ENCODE measurements at regions not wholly inside any gene's neighbourhood (a gene's known extent, or its start where the extent isn't known, plus 50 kb on each side); places are given as distances from the start of the nearest gene placed in this dataset.

DNA sequence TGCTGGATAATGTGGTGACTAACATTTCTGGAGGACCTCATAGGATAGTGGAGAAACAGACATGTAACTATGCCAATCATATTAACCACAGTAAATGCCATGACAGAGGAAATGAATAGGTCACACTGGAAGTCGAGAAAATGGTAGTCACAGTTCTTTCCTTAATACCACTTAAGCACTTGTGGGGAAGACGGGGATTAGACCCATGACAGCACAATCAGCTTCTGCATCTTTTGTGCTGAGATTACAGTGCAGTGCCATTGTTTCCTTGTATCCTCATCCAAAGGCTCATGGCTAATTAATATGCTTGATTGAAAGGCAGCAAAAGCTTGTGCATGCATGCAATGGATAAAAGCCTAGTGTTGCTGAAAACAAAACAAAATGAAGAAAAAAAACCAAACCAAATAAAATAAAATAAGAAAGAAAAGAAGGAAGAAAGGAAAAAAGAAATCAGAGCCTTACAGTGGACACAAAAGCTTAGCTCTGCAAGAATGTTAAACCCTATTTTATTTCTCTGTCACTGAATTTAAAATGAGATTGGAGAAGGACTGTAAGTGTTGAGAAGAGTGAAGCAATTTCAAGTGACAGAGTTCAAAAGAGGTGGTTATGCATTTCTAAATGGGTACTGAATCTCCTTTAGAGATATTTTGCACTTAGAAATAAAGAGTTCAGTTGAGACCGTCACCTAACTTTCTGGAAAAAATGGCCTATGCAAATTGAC lies 1011.9 kb downstream of the CDH8 start:
- TF ChIP-seq, protein P1, sequence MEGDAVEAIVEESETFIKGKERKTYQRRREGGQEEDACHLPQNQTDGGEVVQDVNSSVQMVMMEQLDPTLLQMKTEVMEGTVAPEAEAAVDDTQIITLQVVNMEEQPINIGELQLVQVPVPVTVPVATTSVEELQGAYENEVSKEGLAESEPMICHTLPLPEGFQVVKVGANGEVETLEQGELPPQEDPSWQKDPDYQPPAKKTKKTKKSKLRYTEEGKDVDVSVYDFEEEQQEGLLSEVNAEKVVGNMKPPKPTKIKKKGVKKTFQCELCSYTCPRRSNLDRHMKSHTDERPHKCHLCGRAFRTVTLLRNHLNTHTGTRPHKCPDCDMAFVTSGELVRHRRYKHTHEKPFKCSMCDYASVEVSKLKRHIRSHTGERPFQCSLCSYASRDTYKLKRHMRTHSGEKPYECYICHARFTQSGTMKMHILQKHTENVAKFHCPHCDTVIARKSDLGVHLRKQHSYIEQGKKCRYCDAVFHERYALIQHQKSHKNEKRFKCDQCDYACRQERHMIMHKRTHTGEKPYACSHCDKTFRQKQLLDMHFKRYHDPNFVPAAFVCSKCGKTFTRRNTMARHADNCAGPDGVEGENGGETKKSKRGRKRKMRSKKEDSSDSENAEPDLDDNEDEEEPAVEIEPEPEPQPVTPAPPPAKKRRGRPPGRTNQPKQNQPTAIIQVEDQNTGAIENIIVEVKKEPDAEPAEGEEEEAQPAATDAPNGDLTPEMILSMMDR (IDR thresholded peaks at IDR 0.05), result no peak
- TF ChIP-seq POLR2A (IDR thresholded peaks at IDR 0.05), result no peak
